OCI-LY3 (cell line): ENCODE measurements at regions not wholly inside any gene's neighbourhood (a gene's known extent, or its start where the extent isn't known, plus 50 kb on each side); places are given as distances from the start of the nearest gene placed in this dataset.

Source experiments
- CTCF ChIP-seq: fragments of 200-600, 300-600 bp; sonication (generic); IDR thresholded peaks from 2 replicates; pipeline ENCODE4 v1.5.1; 2014; ENCODE audit warnings: antibody characterized with exemption, low read length, low read depth
- EZH2phosphoT487 ChIP-seq: fragments of 200-600 bp; shearing (Covaris generic); IDR thresholded peaks from 2 replicates; pipeline ENCODE4 v1.6.1; 2018; ENCODE audit warnings: antibody characterized with exemption, mixed run types, low read depth

GRCh38 chr3:145767909-145768308 lies 393.1 kb downstream of the PLOD2 start:
- peak; percentile 50 for TF ChIP-seq CTCF
- TF ChIP-seq EZH2phosphoT487: no peak
